Tibial nerve (tissue), 4 donors: ENCODE measurements at regions not wholly inside any gene's neighbourhood (a gene's known extent, or its start where the extent isn't known, plus 50 kb on each side); places are given as distances from the start of the nearest gene placed in this dataset.

Experiments
- DNase-seq, 2 donors: peaks; one replicate each; pipeline ENCODE4 v3.0.0-alpha.2; 2019; ENCODE audit warnings: low spot score in 2 of 2
- H3K27ac ChIP-seq, 4 donors: fragments of 200-600 bp; sonication (generic) in 3 of 4; one replicate each; pipeline ENCODE4 v1.5.1; 2017 to 2019; ENCODE audit warnings: mild to moderate bottlenecking in 1 of 4
- H3K27me3 ChIP-seq, 2 donors: fragments of 200-600 bp; sonication (generic) in 1 of 2; one replicate each; pipeline versions ENCODE4 v1.5.1 to v1.6.0; 2017 to 2019
- H3K36me3 ChIP-seq, 3 donors: fragments of 200-600 bp; sonication (generic); one replicate each; pipeline ENCODE4 v1.5.1; 2018 to 2019
- H3K4me1 ChIP-seq, 4 donors: fragments of 200-600 bp; sonication (generic) in 3 of 4; one replicate each; pipeline ENCODE4 v1.5.1; 2017 to 2019
- H3K4me3 ChIP-seq, 4 donors: fragments of 200-600 bp; sonication (generic) in 3 of 4; one replicate each; pipeline ENCODE4 v1.5.1; 2017 to 2019; ENCODE audit warnings: mild to moderate bottlenecking in 1 of 4, moderate library complexity in 1 of 4
- H3K9me3 ChIP-seq, 4 donors: fragments of 200-600 bp; sonication (generic) in 3 of 4; one replicate each; pipeline ENCODE4 v1.5.1; 2017 to 2019
- EP300 ChIP-seq, 2 donors: sonication (generic); formaldehyde crosslinking; IDR thresholded peaks; one replicate each; pipeline ENCODE4 v1.6.1; 2017; ENCODE audit warnings: antibody characterized with exemption in 2 of 2, mild to moderate bottlenecking in 1 of 2
- POLR2A ChIP-seq, 2 donors: fragments of 450-650 bp; IDR thresholded peaks; one replicate each; pipeline ENCODE4 v1.6.1; 2017; ENCODE audit warnings: antibody characterized with exemption in 2 of 2, mild to moderate bottlenecking in 2 of 2, moderate library complexity in 2 of 2
- WGBS, 2 donors: methylation state at CpG; one replicate each; pipeline ENCODE4 v1.1.5; 2018; 5-methylcytosine and 5-hydroxymethylcytosine counted together
- TF ChIP-seq, protein P1 (sequence below), 5 experiments: fragments of 200-600 bp in 3 of 5; fragments of 450-650 bp in 2 of 5; sonication (generic) in 3 of 5; IDR thresholded peaks; one replicate each; pipeline ENCODE4 v1.5.1; 2016 to 2019; ENCODE audit warnings: antibody characterized with exemption in 5 of 5, mild to moderate bottlenecking in 3 of 5, moderate library complexity in 2 of 5

DNA sequence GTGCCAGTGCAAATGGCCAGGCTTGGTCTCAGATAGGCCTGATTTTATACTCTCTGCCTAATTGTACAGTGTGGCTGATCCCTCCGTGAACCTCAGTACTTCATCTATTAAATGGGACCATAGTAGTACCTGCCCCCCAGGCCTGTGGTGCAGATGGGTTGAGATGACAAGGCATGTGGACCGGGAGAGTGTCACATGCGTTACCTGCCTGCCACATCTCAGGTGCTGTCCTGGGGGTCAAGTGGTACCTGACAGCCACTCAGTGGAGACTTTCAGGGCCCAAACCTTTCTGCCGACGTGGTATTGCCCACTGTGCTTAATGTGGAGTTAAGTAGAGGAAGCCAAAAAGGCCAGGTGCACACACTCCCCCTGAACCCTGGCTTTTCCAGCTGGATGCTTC lies 197.3 kb downstream of the FOXD2 start:
- Histone ChIP-seq H3K4me1 (no peaks in the 10 kb centered on the region), H3K4me3 (no peak overlapping the region), H3K9me3 (no peaks in the 10 kb centered on the region), H3K27me3 (peaks cover 0 to 8% of the 10 kb centered on the region in 2 donors), H3K36me3 (no peaks in the 10 kb centered on the region), H3K27ac (no peak overlapping the region)
- no peak for DNase-seq
- 89 to 94% methylated on average over 5 of the region's 5 CpGs for WGBS, 2 donors
- no peak for TF ChIP-seq EP300 (IDR thresholded peaks at IDR 0.05)
- no peak for TF ChIP-seq POLR2A (IDR thresholded peaks at IDR 0.05)
- TF ChIP-seq, protein P1, sequence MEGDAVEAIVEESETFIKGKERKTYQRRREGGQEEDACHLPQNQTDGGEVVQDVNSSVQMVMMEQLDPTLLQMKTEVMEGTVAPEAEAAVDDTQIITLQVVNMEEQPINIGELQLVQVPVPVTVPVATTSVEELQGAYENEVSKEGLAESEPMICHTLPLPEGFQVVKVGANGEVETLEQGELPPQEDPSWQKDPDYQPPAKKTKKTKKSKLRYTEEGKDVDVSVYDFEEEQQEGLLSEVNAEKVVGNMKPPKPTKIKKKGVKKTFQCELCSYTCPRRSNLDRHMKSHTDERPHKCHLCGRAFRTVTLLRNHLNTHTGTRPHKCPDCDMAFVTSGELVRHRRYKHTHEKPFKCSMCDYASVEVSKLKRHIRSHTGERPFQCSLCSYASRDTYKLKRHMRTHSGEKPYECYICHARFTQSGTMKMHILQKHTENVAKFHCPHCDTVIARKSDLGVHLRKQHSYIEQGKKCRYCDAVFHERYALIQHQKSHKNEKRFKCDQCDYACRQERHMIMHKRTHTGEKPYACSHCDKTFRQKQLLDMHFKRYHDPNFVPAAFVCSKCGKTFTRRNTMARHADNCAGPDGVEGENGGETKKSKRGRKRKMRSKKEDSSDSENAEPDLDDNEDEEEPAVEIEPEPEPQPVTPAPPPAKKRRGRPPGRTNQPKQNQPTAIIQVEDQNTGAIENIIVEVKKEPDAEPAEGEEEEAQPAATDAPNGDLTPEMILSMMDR (IDR thresholded peaks at IDR 0.05) = no peak

DNA sequence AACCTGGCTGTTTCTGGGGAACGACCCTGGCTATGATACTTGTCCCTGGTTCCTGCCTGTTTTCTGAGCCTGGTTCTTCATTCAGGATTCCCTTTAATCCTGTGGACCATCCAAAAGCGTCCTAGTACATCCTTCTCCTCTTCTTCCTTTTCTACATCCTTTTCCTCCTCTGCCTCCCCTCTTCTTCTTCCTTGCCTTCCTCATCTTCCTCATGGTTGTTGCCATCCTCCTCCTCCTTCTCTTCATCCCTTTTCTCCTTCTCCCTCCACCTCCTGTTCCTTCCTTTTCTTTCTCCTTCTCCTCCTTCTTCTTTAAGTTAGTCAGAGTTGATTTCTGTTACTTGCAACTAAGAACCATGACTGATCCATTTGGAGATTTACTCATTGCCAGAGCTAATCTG lies 197.8 kb downstream of the FOXD2 start:
- 85 to 90% methylated on average over 2 of the region's 2 CpGs for WGBS, 2 donors
- Histone ChIP-seq H3K36me3 (no peaks in the 10 kb centered on the region), H3K4me3 (no peak overlapping the region), H3K27ac (no peak overlapping the region), H3K27me3 (peaks cover 0 to 8% of the 10 kb centered on the region in 2 donors), H3K4me1 (no peaks in the 10 kb centered on the region), H3K9me3 (no peaks in the 10 kb centered on the region)
- TF ChIP-seq POLR2A (IDR thresholded peaks at IDR 0.05) = no peak
- no peak for TF ChIP-seq EP300 (IDR thresholded peaks at IDR 0.05)
- TF ChIP-seq, protein P1 (IDR thresholded peaks at IDR 0.05) = no peak
- DNase-seq = no peak

DNA sequence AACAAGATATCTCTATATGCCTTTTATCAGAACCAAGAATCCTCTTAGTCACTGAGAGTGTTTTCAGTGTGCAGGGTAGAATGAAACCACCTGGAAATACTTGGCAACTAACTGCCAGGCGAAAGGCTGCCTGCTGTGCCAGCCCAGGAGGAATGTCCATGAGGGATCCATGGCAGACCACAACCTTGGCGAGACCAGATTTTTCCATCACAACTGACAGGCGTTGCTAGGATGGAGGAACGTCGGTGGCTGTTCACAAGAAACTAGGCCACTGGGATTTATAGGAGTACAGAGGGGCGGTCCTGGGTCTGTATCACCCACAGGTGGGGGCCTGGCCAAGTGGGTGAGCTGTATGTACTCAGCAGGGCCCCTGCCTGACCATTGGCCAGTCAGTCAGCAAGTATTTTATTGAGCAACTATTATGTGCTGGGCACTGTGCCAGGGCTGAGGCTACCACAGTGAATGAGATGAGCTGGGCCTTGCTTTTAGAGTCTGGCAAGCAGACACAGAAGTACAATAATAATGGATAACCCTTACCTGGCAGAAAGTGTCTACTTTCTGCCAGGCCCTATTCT lies 199.4 kb downstream of the FOXD2 start:
- no peak overlapping the region for H3K4me3 ChIP-seq
- 88 to 95% methylated on average over 6 of the region's 6 CpGs for WGBS, 2 donors
- no peak for DNase-seq
- H3K27ac ChIP-seq = no peak overlapping the region
- H3K9me3 ChIP-seq = no peaks in the 10 kb centered on the region
- TF ChIP-seq, protein P1 (IDR thresholded peaks at IDR 0.05) = no peak
- TF ChIP-seq POLR2A (IDR thresholded peaks at IDR 0.05) (no peak), EP300 (IDR thresholded peaks at IDR 0.05) (no peak)
- H3K36me3 ChIP-seq = no peaks in the 10 kb centered on the region
- H3K27me3 ChIP-seq = peaks cover 0 to 8% of the 10 kb centered on the region in 2 donors
- no peaks in the 10 kb centered on the region for H3K4me1 ChIP-seq

GRCh38 chr1:47638240-47638639 lies 200.4 kb downstream of the FOXD2 start:
- H3K36me3 ChIP-seq = no peaks in the 10 kb centered on the region
- DNase-seq = no peak
- H3K27me3 ChIP-seq = no peaks in the 10 kb centered on the region
- H3K4me3 ChIP-seq = no peak overlapping the region
- H3K27ac ChIP-seq = no peak overlapping the region
- no peaks in the 10 kb centered on the region for H3K9me3 ChIP-seq
- H3K4me1 ChIP-seq = peaks cover 0 to 6% (median 0%) of the 10 kb centered on the region in 4 donors
- WGBS, 2 donors = 71 to 76% methylated on average over 9 of the region's 9 CpGs
- TF ChIP-seq, protein P1 (IDR thresholded peaks at IDR 0.05) = no peak
- TF ChIP-seq POLR2A (IDR thresholded peaks at IDR 0.05) = no peak

DNA sequence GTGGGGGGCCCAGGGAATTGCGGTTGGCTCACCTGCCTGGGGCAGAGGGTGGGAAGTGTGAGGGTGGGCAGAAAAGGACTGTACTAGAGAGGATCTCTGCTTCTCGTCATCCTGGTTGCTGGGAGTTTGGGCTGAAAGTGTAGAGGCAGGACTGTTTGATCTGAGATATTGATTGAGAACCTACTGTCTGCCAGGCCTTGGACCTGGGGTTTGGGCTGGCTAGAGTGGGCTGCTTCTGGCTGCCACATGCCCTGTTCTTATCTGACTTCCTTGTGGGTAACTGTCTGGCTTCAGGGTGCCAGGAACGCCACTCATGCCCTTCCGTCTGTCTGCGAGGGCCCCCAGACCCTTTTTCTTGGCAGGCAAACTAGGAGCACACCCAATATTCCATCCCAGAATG lies 200.9 kb downstream of the FOXD2 start:
- H3K4me1 ChIP-seq = peaks cover 0 to 11% (median 0%) of the 10 kb centered on the region in 4 donors
- H3K27ac ChIP-seq = no peak overlapping the region
- no peak for TF ChIP-seq EP300 (IDR thresholded peaks at IDR 0.05)
- no peak for TF ChIP-seq POLR2A (IDR thresholded peaks at IDR 0.05)
- TF ChIP-seq, protein P1 (IDR thresholded peaks at IDR 0.05) = no peak
- WGBS, 2 donors = 76 to 93% methylated on average over 2 to 5 of the region's 5 CpGs
- no peak overlapping the region for H3K4me3 ChIP-seq
- no peaks in the 10 kb centered on the region for H3K9me3 ChIP-seq
- no peaks in the 10 kb centered on the region for H3K27me3 ChIP-seq
- no peak for DNase-seq
- no peaks in the 10 kb centered on the region for H3K36me3 ChIP-seq
